ENCODE measurements at regions not wholly inside any gene's neighbourhood (a gene's known extent, or its start where the extent isn't known, plus 50 kb on each side); places are given as distances from the start of the nearest gene placed in this dataset.

DNA sequence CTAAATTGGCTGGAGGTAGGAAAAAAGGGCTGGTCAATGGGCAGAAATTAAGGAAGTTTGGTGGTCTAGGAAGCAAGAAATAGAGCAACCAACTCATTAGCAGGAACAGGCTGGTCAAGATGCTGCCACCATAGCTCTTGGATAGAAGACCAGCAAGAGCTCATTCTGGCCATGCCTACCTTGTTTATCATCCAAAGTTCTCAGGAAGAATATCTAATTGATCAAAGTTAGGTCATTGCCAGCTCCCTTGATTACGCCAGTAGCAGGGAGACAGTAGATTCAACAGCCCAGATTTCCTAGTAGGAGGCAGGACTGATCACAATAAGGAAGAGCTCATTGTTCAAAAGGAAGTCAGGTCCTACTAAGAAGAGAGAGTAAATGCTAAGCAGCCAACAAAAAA lies 370.2 kb downstream of the GPATCH2 start:
- H3K4me1 ChIP-seq (ENCODE audit: insufficient read depth, low read length) = no peaks in the 10 kb centered on the region
- FAIRE-seq = no peak
- H3K4me3 Mint-ChIP-seq (ENCODE audit: unreplicated experiment) = no peak overlapping the region
- H3K27ac Mint-ChIP-seq (ENCODE audit: unreplicated experiment) = no peak overlapping the region
- DNase-seq (ENCODE audit: low read depth) = no peak
- no peaks in the 10 kb centered on the region for H3K79me2 ChIP-seq (ENCODE audit: insufficient read depth, low read length)
- no peaks in the 10 kb centered on the region for H3K9me3 Mint-ChIP-seq (ENCODE audit: unreplicated experiment)
- no peaks in the 10 kb centered on the region for H3K36me3 Mint-ChIP-seq (ENCODE audit: low read depth, unreplicated experiment)
- H3K36me3 ChIP-seq (ENCODE audit: insufficient read depth, low read length) = no peaks in the 10 kb centered on the region
- no peak for TF ChIP-seq EZH2 (IDR thresholded peaks at IDR 0.05; ENCODE audit: insufficient read depth, low read length)
- no peak for TF ChIP-seq CTCF (IDR thresholded peaks at IDR 0.05; ENCODE audit: insufficient read depth, low read depth, low read length)
- H3K4me2 ChIP-seq (ENCODE audit: low read length) = no peak overlapping the region
- H4K20me1 ChIP-seq (ENCODE audit: insufficient read depth, low read length) = no peaks in the 10 kb centered on the region
- H3K9me3 ChIP-seq (ENCODE audit: insufficient read depth, low read depth, low read length) = no peaks in the 10 kb centered on the region
- no peak overlapping the region for H3K9ac ChIP-seq (ENCODE audit: low read length)
- H3K27me3 Mint-ChIP-seq (ENCODE audit: low read depth, unreplicated experiment) = no peaks in the 10 kb centered on the region
- no peak overlapping the region for H2AFZ ChIP-seq (ENCODE audit: low read depth, low read length)
- no peaks in the 10 kb centered on the region for H3K4me1 Mint-ChIP-seq (ENCODE audit: low read depth, unreplicated experiment)
- H3K4me3 ChIP-seq (ENCODE audit: insufficient read depth, low read depth, low read length) = no peak overlapping the region
- no peaks in the 10 kb centered on the region for H3K27me3 ChIP-seq (ENCODE audit: insufficient read depth, low read length)
- no peak overlapping the region for H3K27ac ChIP-seq (ENCODE audit: low read depth, low read length)

- H3K27ac ChIP-seq (ENCODE audit: low read depth, low read length) = no peak overlapping the region
- FAIRE-seq = no peak
These were observed 376.9 kb downstream of the GPATCH2 start for GRCh38 chr1:217253985-217254384.

More at GRCh38 chr1:217253985-217254384, 376.9 kb downstream of the GPATCH2 start:
- no peaks in the 10 kb centered on the region for H4K20me1 ChIP-seq (ENCODE audit: insufficient read depth, low read length)
- no peaks in the 10 kb centered on the region for H3K9me3 ChIP-seq (ENCODE audit: insufficient read depth, low read depth, low read length)
- H3K36me3 ChIP-seq (ENCODE audit: insufficient read depth, low read length) = no peaks in the 10 kb centered on the region
- H3K4me1 ChIP-seq (ENCODE audit: insufficient read depth, low read length) = no peaks in the 10 kb centered on the region
- H3K4me2 ChIP-seq (ENCODE audit: low read length) = no peak overlapping the region
- H3K27me3 ChIP-seq (ENCODE audit: insufficient read depth, low read length) = no peaks in the 10 kb centered on the region
- Mint-ChIP-seq H3K4me1 (ENCODE audit: low read depth, unreplicated experiment) (no peaks in the 10 kb centered on the region), H3K9me3 (ENCODE audit: unreplicated experiment) (no peaks in the 10 kb centered on the region), H3K36me3 (ENCODE audit: low read depth, unreplicated experiment) (no peaks in the 10 kb centered on the region), H3K27ac (ENCODE audit: unreplicated experiment) (no peak overlapping the region), H3K4me3 (ENCODE audit: unreplicated experiment) (no peak overlapping the region), H3K27me3 (ENCODE audit: low read depth, unreplicated experiment) (no peaks in the 10 kb centered on the region)
- no peak overlapping the region for H3K9ac ChIP-seq (ENCODE audit: low read length)
- no peak overlapping the region for H3K4me3 ChIP-seq (ENCODE audit: insufficient read depth, low read depth, low read length)
- TF ChIP-seq CTCF (IDR thresholded peaks at IDR 0.05; ENCODE audit: insufficient read depth, low read depth, low read length) (no peak), EZH2 (IDR thresholded peaks at IDR 0.05; ENCODE audit: insufficient read depth, low read length) (no peak)
- no peak for DNase-seq (ENCODE audit: low read depth)
- no peak overlapping the region for H2AFZ ChIP-seq (ENCODE audit: low read depth, low read length)
- H3K79me2 ChIP-seq (ENCODE audit: insufficient read depth, low read length) = no peaks in the 10 kb centered on the region
